ENCODE measurements at regions not wholly inside any gene's neighbourhood (a gene's known extent, or its start where the extent isn't known, plus 50 kb on each side); places are given as distances from the start of the nearest gene placed in this dataset.

DNA sequence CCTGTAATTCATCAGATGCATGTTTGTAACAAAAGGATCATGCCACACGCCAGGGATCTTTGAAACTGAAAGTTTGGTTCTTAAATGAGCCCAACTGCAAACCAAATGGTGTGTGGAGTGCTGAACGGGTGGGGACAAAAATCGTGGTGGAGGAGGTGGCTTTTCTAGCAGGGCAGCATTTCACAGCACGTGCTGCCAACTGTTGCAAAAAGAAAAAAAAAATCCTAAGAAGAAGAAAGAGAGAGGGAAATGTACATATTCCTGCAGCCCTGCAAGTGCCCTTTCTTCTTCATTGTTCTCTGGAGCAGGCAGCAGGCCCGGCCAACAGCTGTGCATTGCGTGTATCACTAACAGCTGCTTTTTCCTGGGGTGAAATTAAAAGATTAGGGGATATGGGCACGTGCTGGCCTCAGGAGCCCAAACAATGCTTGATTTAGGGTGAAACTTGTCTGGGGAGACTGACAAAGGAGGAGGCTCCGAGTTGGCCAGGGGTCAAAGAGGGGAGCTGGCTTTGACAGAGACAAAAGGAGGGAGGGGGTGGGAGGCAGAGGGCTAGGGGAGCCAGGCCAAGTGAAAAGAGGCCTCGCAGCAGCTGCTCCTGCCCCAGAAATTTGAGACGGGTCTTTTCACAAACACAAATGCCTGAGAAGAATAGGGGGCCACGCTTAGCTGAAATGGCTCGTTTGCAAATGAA, 73.0 kb downstream of the GADD45G start:
- peaks cover 17% of the 10 kb centered on the region for H3K27me3 Mint-ChIP-seq (ENCODE audit: unreplicated experiment)
- peaks cover 53% of the 10 kb centered on the region for H3K4me1 Mint-ChIP-seq (ENCODE audit: low read depth, unreplicated experiment)
- H3K9me3 Mint-ChIP-seq (ENCODE audit: unreplicated experiment) = peaks cover 18% of the 10 kb centered on the region
- H3K4me3 Mint-ChIP-seq (ENCODE audit: unreplicated experiment) = peak overlapping the region; percentile 46
- H3K36me3 Mint-ChIP-seq (ENCODE audit: unreplicated experiment) = no peaks in the 10 kb centered on the region
- TF ChIP-seq, protein P1, sequence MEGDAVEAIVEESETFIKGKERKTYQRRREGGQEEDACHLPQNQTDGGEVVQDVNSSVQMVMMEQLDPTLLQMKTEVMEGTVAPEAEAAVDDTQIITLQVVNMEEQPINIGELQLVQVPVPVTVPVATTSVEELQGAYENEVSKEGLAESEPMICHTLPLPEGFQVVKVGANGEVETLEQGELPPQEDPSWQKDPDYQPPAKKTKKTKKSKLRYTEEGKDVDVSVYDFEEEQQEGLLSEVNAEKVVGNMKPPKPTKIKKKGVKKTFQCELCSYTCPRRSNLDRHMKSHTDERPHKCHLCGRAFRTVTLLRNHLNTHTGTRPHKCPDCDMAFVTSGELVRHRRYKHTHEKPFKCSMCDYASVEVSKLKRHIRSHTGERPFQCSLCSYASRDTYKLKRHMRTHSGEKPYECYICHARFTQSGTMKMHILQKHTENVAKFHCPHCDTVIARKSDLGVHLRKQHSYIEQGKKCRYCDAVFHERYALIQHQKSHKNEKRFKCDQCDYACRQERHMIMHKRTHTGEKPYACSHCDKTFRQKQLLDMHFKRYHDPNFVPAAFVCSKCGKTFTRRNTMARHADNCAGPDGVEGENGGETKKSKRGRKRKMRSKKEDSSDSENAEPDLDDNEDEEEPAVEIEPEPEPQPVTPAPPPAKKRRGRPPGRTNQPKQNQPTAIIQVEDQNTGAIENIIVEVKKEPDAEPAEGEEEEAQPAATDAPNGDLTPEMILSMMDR (IDR thresholded peaks at IDR 0.05; ENCODE audit: partially characterized antibody, unreplicated experiment) = no peak
- no peak for DNase-seq
- peak overlapping the region; percentile 98 for H3K27ac Mint-ChIP-seq (ENCODE audit: unreplicated experiment)

DNA sequence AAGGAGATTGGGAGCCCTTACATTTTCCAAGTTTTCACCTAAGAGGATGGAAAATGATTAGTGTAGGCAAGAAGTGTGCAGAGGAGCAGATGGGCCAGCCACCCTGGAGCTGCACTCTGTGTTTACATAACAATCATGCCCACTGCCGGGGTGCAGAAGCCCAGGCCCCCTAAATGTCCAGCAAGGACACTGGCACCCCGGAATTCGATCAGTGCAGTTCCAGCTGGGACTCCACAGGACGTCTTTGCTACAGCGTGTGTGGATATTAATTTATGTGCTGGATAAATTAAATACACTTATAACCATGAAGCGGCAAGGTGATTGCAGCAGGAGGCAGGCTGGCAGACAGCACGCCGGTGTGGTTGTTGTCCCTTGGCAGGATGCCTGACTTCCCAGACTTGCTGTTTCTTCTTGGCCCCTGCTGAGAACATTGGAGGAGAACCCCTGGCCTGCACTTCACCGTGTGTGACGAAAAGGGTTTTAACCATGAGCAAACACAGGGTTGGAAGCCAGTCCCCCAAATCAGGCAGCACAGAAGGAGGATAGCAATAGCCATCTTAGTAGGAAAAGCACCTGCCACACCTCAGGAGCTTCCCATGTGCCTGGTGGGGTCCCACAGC, 73.7 kb downstream of the GADD45G start:
- Mint-ChIP-seq H3K27me3 (ENCODE audit: unreplicated experiment) (peaks cover 17% of the 10 kb centered on the region), H3K4me3 (ENCODE audit: unreplicated experiment) (peak overlapping the region; percentile 46), H3K9me3 (ENCODE audit: unreplicated experiment) (peaks cover 16% of the 10 kb centered on the region), H3K36me3 (ENCODE audit: unreplicated experiment) (no peaks in the 10 kb centered on the region), H3K4me1 (ENCODE audit: low read depth, unreplicated experiment) (peaks cover 49% of the 10 kb centered on the region), H3K27ac (ENCODE audit: unreplicated experiment) (peak overlapping the region; percentile 98)
- TF ChIP-seq, protein P1 (IDR thresholded peaks at IDR 0.05; ENCODE audit: partially characterized antibody, unreplicated experiment) = no peak
- no peak for DNase-seq

DNA sequence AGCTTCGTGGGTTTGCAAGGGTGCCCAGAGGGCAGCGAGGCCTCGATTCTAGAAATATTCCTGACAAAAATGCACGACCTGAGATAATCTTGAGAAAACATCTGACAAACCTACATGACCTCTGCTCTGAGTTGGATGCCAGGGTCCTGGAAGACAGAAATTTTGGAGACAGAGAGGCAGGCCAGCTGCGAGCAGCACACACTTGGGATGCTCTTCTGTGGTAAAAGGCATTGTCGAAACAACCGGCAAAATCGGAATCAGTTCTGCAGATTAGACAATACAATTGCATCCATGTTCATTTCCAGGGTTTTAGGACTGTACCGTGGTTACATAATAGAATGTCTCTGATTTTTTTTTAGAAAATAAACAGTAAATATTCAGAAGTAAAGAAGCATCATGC, 74.2 kb downstream of the GADD45G start:
- H3K9me3 Mint-ChIP-seq (ENCODE audit: unreplicated experiment) = peaks cover 16% of the 10 kb centered on the region

DNA sequence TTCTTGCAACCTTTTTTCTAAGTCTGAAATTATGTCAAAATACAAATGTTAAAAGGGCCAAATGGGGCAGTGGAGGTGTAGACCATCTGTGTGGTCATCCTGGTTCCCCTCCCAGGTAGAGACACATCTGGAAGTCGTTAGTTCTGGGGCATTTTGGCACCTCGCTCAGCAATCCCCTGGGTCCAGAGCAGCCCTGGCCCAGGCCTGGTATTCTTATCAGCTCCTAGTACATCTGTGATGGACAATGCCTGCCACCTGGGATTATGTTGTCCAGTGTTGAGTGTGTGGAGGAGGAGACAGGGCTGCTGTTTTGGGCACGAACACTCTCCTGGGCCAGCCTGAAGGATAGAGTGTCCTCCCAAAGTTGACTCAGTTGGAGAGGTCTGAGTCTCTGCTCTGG, 74.8 kb downstream of the GADD45G start:
- TF ChIP-seq, protein P1 (IDR thresholded peaks at IDR 0.05; ENCODE audit: partially characterized antibody, unreplicated experiment) = no peak
- no peak for DNase-seq
- peaks cover 15% of the 10 kb centered on the region for H3K27me3 Mint-ChIP-seq (ENCODE audit: unreplicated experiment)
- peaks cover 16% of the 10 kb centered on the region for H3K9me3 Mint-ChIP-seq (ENCODE audit: unreplicated experiment)
- peaks cover 46% of the 10 kb centered on the region for H3K4me1 Mint-ChIP-seq (ENCODE audit: low read depth, unreplicated experiment)
- peak overlapping the region; percentile 68 for H3K27ac Mint-ChIP-seq (ENCODE audit: unreplicated experiment)
- H3K36me3 Mint-ChIP-seq (ENCODE audit: unreplicated experiment) = no peaks in the 10 kb centered on the region
- H3K4me3 Mint-ChIP-seq (ENCODE audit: unreplicated experiment) = no peak overlapping the region

More for the DNA sequence above, 74.2 kb downstream of the GADD45G start:
- H3K27ac Mint-ChIP-seq (ENCODE audit: unreplicated experiment) = peak overlapping the region; percentile 98
- H3K27me3 Mint-ChIP-seq (ENCODE audit: unreplicated experiment) = peaks cover 17% of the 10 kb centered on the region
- H3K36me3 Mint-ChIP-seq (ENCODE audit: unreplicated experiment) = no peaks in the 10 kb centered on the region
- no peak overlapping the region for H3K4me3 Mint-ChIP-seq (ENCODE audit: unreplicated experiment)
- H3K4me1 Mint-ChIP-seq (ENCODE audit: low read depth, unreplicated experiment) = peaks cover 49% of the 10 kb centered on the region
- TF ChIP-seq, protein P1 (IDR thresholded peaks at IDR 0.05; ENCODE audit: partially characterized antibody, unreplicated experiment) = no peak
- no peak for DNase-seq

Measured in glutamatergic neuron (in vitro differentiated cells).